Activated naive CD4-positive, alpha-beta T cell treated with anti-CD3 and anti-CD28 coated beads, Interleukin-2, amount 50 U/mL, for 72 hours (primary cell): ENCODE measurements at regions not wholly inside any gene's neighbourhood (a gene's known extent, or its start where the extent isn't known, plus 50 kb on each side); places are given as distances from the start of the nearest gene placed in this dataset.
"Not testable (repeated sequence)": the region's sequence is repeated elsewhere in the genome, so short reads cannot be mapped to it uniquely, and the experiment has no call there.

ENCODE experiments used
- ATAC-seq, 2 donors: fragments of 150-1000 bp; cut with Tn5 transposase; 2 replicates each; pipeline ENCODE4 v1.10.0; 2021; ENCODE audit warnings: mild to moderate bottlenecking in 2 of 2, moderate library complexity in 2 of 2
- DNase-seq, 2 donors: peaks; one replicate each; pipeline ENCODE4 v3.0.0; 2021 to 2022; ENCODE audit warnings: low spot score in 2 of 2
- H3K27ac Mint-ChIP-seq, 2 donors: one replicate each; pipeline ENCODE4 v1.8.0; 2022; ENCODE audit warnings: mild to moderate bottlenecking in 2 of 2, mixed read lengths in 2 of 2
- H3K36me3 Mint-ChIP-seq, 2 donors: one replicate each; pipeline ENCODE4 v1.8.0; 2022; ENCODE audit warnings: mixed read lengths in 2 of 2
- H3K9me3 Mint-ChIP-seq, 2 donors: one replicate each; pipeline ENCODE4 v1.8.0; 2022; ENCODE audit warnings: mixed read lengths in 2 of 2

GRCh38 chr2:52341732-52342131, 1309.8 kb upstream of the NRXN1 start:
- Mint-ChIP-seq H3K36me3 (no peaks in the 10 kb centered on the region), H3K27ac (no peak overlapping the region), H3K9me3 (peaks cover 18 to 19% of the 10 kb centered on the region in 2 donors)
- ATAC-seq: no peak
- DNase-seq: no peak

GRCh38 chr2:52340171-52340570, 1308.2 kb upstream of the NRXN1 start:
- H3K36me3 Mint-ChIP-seq: no peaks in the 10 kb centered on the region
- DNase-seq: no peak
- H3K9me3 Mint-ChIP-seq: peaks cover 10 to 14% of the 10 kb centered on the region in 2 donors
- no peak for ATAC-seq
- no peak overlapping the region for H3K27ac Mint-ChIP-seq

- H3K36me3 Mint-ChIP-seq, ATAC-seq, H3K27ac Mint-ChIP-seq, DNase-seq: not testable (repeated sequence)
- peaks cover 7 to 14% of the 10 kb centered on the region in 2 donors for H3K9me3 Mint-ChIP-seq
These were observed 1305.9 kb upstream of the NRXN1 start for GRCh38 chr2:52337786-52338185.

- no peak for DNase-seq
- H3K36me3 Mint-ChIP-seq: no peaks in the 10 kb centered on the region
- H3K27ac Mint-ChIP-seq: no peak overlapping the region
- peaks cover 0 to 12% of the 10 kb centered on the region in 2 donors for H3K9me3 Mint-ChIP-seq
- no peak for ATAC-seq
These were observed 1305.0 kb upstream of the NRXN1 start for GRCh38 chr2:52336951-52337350.

- Mint-ChIP-seq H3K36me3 (no peaks in the 10 kb centered on the region), H3K9me3 (peaks cover 4 to 13% of the 10 kb centered on the region in 2 donors), H3K27ac (no peak overlapping the region)
- DNase-seq: no peak
- no peak for ATAC-seq
These were observed 1303.8 kb upstream of the NRXN1 start for GRCh38 chr2:52335727-52336126.

GRCh38 chr2:52334185-52334584, 1302.3 kb upstream of the NRXN1 start:
- no peak for ATAC-seq
- Mint-ChIP-seq H3K36me3 (no peaks in the 10 kb centered on the region), H3K9me3 (peaks cover 11 to 12% of the 10 kb centered on the region in 2 donors), H3K27ac (no peak overlapping the region)
- DNase-seq: no peak

GRCh38 chr2:52327641-52328040, 1295.7 kb upstream of the NRXN1 start:
- H3K27ac Mint-ChIP-seq: no peak overlapping the region
- DNase-seq (no peak), ATAC-seq (no peak)
- peaks cover 30 to 32% of the 10 kb centered on the region in 2 donors for H3K9me3 Mint-ChIP-seq
- peaks cover 0 to 11% of the 10 kb centered on the region in 2 donors for H3K36me3 Mint-ChIP-seq

GRCh38 chr2:52314231-52314630, 1282.3 kb upstream of the NRXN1 start:
- H3K36me3 Mint-ChIP-seq: no peaks in the 10 kb centered on the region
- no peak for ATAC-seq
- H3K27ac Mint-ChIP-seq: no peak overlapping the region
- H3K9me3 Mint-ChIP-seq: peaks cover 4 to 10% of the 10 kb centered on the region in 2 donors
- DNase-seq: no peak

GRCh38 chr2:52312486-52312885, 1280.6 kb upstream of the NRXN1 start:
- ATAC-seq (no peak), DNase-seq (no peak)
- Mint-ChIP-seq H3K9me3 (peaks cover 4% of the 10 kb centered on the region in 2 donors), H3K27ac (no peak overlapping the region), H3K36me3 (no peaks in the 10 kb centered on the region)

GRCh38 chr2:52311862-52312261, 1279.9 kb upstream of the NRXN1 start:
- no peaks in the 10 kb centered on the region for H3K36me3 Mint-ChIP-seq
- no peaks in the 10 kb centered on the region for H3K9me3 Mint-ChIP-seq
- no peak overlapping the region for H3K27ac Mint-ChIP-seq
- DNase-seq (no peak), ATAC-seq (no peak)

DNA sequence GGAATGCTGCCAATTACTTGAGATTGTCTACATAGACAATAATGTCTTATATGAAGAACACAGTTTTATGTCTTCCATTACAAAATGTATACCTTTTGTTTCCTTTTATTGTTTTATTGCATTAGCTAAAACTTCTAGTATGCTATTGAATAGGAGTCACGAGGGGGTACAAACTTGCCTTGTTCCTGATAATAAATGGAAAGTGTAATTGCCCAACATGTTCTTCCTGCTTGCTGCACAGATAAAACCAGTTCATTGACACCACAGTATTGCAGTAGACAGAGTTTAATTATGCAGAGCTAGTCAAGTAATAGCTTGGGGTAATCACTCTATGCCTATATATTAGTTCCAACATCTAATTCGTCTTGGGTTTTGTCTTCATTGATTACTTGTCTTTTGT, 1276.2 kb upstream of the NRXN1 start:
- H3K36me3 Mint-ChIP-seq: no peaks in the 10 kb centered on the region
- no peak overlapping the region for H3K27ac Mint-ChIP-seq
- DNase-seq (no peak), ATAC-seq (no peak)
- peaks cover 0 to 20% of the 10 kb centered on the region in 2 donors for H3K9me3 Mint-ChIP-seq

- ATAC-seq (no peak), DNase-seq (no peak)
- peaks cover 6 to 9% of the 10 kb centered on the region in 2 donors for H3K9me3 Mint-ChIP-seq
- no peak overlapping the region for H3K27ac Mint-ChIP-seq
- no peaks in the 10 kb centered on the region for H3K36me3 Mint-ChIP-seq
These were observed 1262.7 kb upstream of the NRXN1 start for GRCh38 chr2:52294628-52295027.

- H3K27ac Mint-ChIP-seq: no peak overlapping the region
- H3K36me3 Mint-ChIP-seq: no peaks in the 10 kb centered on the region
- H3K9me3 Mint-ChIP-seq: peaks cover 0 to 7% of the 10 kb centered on the region in 2 donors
- DNase-seq (no peak), ATAC-seq (no peak)
These were observed 1260.9 kb upstream of the NRXN1 start for GRCh38 chr2:52292801-52293200.

- peaks cover 6 to 13% of the 10 kb centered on the region in 2 donors for H3K9me3 Mint-ChIP-seq
These were observed 1257.8 kb upstream of the NRXN1 start for GRCh38 chr2:52289741-52290140.

DNA sequence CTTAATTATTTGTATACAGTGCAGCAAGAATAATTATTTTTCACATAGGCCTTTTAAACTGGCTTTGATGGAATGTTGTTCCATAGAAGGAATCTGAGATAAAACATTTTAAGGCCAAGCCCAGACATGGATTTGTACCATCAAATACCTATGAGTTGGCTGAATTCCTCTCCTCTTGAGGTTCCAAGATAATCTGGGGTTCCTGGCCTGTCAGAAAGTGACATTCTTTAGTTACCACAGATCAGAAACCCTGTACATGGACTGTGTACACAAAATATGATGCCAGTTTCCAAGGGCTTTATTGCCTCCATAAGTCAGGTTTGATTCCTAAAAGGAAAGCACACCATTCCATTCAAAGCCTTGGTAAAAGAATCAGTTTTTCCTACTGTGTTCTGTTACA, 1256.7 kb upstream of the NRXN1 start:
- no peak overlapping the region for H3K27ac Mint-ChIP-seq
- no peak for ATAC-seq
- peaks cover 6 to 15% of the 10 kb centered on the region in 2 donors for H3K9me3 Mint-ChIP-seq
- DNase-seq: no peak
- H3K36me3 Mint-ChIP-seq: peaks cover 0 to 5% of the 10 kb centered on the region in 2 donors

More at GRCh38 chr2:52289741-52290140, 1257.8 kb upstream of the NRXN1 start:
- Mint-ChIP-seq H3K36me3 (peaks cover 0 to 5% of the 10 kb centered on the region in 2 donors), H3K27ac (no peak overlapping the region)
- ATAC-seq (no peak), DNase-seq (no peak)

DNA sequence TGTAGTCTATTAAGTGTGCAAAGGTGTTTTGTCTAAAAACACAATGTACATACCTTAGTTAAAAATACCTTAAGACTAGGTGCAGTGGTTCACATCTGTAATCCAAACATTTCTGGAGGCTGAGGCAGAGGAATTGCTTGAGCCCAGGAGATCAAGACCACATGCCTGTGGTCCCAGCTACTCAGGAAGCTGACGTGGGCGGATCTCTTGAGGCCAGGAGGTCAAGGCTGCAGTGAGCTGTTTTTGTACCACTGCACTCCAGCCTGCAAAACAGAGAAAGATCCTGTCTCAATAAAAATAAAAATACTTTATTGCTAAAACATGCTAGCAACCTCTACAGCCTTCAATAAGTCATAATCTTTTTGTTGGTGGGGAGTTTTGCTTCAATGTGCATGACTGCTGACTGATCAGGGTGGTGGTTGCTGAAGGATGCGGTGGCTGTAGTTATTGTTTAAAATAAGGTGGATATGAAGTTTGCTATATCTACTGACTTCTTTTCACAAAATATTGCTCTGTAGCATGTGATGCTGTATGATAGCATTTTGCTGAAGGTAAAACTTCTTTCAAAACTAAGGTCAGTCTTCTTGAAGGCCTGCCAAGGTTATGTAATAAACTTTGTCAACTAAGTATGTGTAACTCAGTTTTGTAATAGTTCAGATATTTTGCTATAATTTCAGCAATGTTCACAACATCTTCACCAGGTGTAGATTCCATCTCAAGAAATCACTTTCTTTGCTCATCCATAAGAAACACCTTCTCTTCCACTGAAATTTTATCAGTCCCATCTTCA, 1238.0 kb upstream of the NRXN1 start:
- DNase-seq (no peak), ATAC-seq (no peak)
- Mint-ChIP-seq H3K36me3 (peaks cover 0 to 8% of the 10 kb centered on the region in 2 donors), H3K27ac (no peak overlapping the region), H3K9me3 (peaks cover 29 to 31% of the 10 kb centered on the region in 2 donors)

DNA sequence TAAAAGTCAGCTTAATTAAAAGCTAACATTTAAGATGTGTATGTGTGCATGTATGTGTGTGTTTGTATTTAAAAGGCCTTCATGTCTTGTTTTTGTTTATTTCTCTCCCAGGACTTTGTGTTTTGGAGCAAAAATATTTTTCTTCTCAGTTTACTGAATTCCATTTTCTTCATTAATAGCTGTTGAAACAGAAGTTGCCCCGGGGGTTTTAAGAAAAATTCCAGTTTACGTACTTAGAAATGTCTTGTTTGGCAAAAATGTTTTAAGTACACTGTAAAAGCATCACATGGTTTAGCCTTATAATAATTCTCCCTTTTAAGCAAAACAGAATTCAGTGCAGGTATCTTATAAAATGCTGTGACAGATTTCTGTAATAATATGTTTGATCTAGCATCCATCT, 1233.0 kb upstream of the NRXN1 start:
- Mint-ChIP-seq H3K9me3 (peaks cover 10 to 16% of the 10 kb centered on the region in 2 donors), H3K36me3 (no peaks in the 10 kb centered on the region), H3K27ac (no peak overlapping the region)
- ATAC-seq (no peak), DNase-seq (no peak)

GRCh38 chr2:52264488-52264887, 1232.6 kb upstream of the NRXN1 start:
- ATAC-seq (no peak), DNase-seq (no peak)
- no peaks in the 10 kb centered on the region for H3K36me3 Mint-ChIP-seq
- H3K9me3 Mint-ChIP-seq: peaks cover 10 to 16% of the 10 kb centered on the region in 2 donors
- no peak overlapping the region for H3K27ac Mint-ChIP-seq
